ENCODE measurements at regions not wholly inside any gene's neighbourhood (a gene's known extent, or its start where the extent isn't known, plus 50 kb on each side); places are given as distances from the start of the nearest gene placed in this dataset.

DNA sequence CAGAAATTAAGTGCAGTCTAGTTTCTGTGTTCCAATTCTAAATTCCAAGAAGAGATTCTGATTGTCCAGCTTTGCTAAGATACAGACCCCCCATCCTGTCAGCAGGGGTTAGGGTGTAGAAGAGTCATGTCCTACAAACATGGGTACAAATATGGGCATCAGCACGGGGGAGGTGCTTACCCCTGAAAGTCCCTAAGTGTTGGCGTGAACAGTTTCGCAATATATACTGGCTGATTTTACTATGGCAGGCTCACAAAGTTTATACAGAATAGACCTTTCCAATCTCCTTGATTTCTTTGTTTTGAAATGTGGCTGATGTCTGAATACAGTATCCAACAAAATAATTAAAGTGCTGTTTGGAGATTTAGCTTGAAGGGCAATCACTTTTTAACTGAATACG lies 71.6 kb upstream of the PPM1H start (continued):
- TF ChIP-seq, protein P1, sequence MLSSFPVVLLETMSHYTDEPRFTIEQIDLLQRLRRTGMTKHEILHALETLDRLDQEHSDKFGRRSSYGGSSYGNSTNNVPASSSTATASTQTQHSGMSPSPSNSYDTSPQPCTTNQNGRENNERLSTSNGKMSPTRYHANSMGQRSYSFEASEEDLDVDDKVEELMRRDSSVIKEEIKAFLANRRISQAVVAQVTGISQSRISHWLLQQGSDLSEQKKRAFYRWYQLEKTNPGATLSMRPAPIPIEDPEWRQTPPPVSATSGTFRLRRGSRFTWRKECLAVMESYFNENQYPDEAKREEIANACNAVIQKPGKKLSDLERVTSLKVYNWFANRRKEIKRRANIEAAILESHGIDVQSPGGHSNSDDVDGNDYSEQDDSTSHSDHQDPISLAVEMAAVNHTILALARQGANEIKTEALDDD (IDR thresholded peaks at IDR 0.05): no peak
- no peak for TF ChIP-seq JUNB (CRISPR knock-in tag; conservative IDR thresholded peaks at IDR 0.05)
- TF ChIP-seq ZFPM2 (CRISPR knock-in tag; IDR thresholded peaks at IDR 0.05): no peak
- no peak for TF ChIP-seq GABPB2 (CRISPR knock-in tag; conservative IDR thresholded peaks at IDR 0.05)
- TF ChIP-seq ZNF274 (IDR thresholded peaks at IDR 0.05; ENCODE audit: borderline replicate concordance, low read depth, low read length): no peak

DNA sequence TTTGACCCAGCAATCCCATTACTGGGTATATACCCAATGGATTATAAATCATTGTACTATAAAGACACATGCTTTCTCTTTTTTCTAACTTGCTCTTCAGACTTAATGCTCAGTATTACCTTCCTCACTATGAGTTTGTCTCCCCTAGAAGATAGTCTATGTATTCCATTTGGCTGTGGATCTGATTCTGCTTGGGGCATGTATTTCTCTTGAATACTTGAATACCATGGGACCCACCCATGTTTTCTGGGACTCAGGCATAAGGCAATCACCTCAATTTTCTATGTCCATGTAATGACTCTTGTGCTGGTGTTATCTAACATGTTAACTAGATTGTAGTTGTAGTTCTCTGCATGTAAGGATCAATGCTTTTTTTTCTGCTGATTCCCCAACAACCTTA lies 70.4 kb upstream of the PPM1H start:
- Histone ChIP-seq H3K9me3 (replicated peaks; ENCODE audit: control insufficient read depth, insufficient read depth, low read depth, low read length) (no peaks in the 10 kb centered on the region), H3K4me3 (no peak overlapping the region), H3K4me1 (replicated peaks in 1 of 2; ENCODE audit: control insufficient read depth in 2 of 2, insufficient read depth in 2 of 2, low read length in 2 of 2) (no peaks in the 10 kb centered on the region), H3K79me2 (ENCODE audit: control insufficient read depth, insufficient read depth, low read length) (no peaks in the 10 kb centered on the region), H3K36me3 (ENCODE audit: control insufficient read depth, insufficient read depth, low read length) (no peaks in the 10 kb centered on the region), H3K4me2 (ENCODE audit: insufficient read depth, low read length) (no peak overlapping the region), H2AFZ (ENCODE audit: low read depth, low read length) (no peak overlapping the region), H4K20me1 (replicated peaks; ENCODE audit: control insufficient read depth, insufficient read depth, low read length) (no peaks in the 10 kb centered on the region), H3K9me1 (ENCODE audit: control insufficient read depth, insufficient read depth, low read length) (no peaks in the 10 kb centered on the region), H3K9ac (ENCODE audit: insufficient read depth in 1 of 2, low read depth in 2 of 2, low read length in 2 of 2) (no peak overlapping the region), H3K27me3 (ENCODE audit: control insufficient read depth in 2 of 2, insufficient read depth in 2 of 2, low read length in 2 of 2) (peaks cover 0 to 14% of the 10 kb centered on the region in 2 experiments; a peak in 3 of 5 replicates), H3K27ac (ENCODE audit: extremely low read depth, low read depth, low read length) (no peak overlapping the region)
- CTCF ChIA-PET (ENCODE audit: low intra/inter-chr PET ratio): no interaction called here
- TF ChIP-seq CREM (IDR thresholded peaks at IDR 0.05; ENCODE audit: low read depth) (no peak), MTA1 (IDR thresholded peaks at IDR 0.05; ENCODE audit: borderline replicate concordance) (no peak), HNRNPLL (IDR thresholded peaks at IDR 0.05; ENCODE audit: low read depth, low read length, poor library complexity, severe bottlenecking) (no peak), PURB (CRISPR knock-in tag; IDR thresholded peaks at IDR 0.05; ENCODE audit: low read depth) (no peak), RNF2 (IDR thresholded peaks at IDR 0.05) (no peak), ZNF146 (CRISPR knock-in tag; IDR thresholded peaks at IDR 0.05; ENCODE audit: unreplicated experiment) (no peak), PTBP1 (IDR thresholded peaks at IDR 0.05; ENCODE audit: low read depth, low read length) (no peak), RBBP5 (IDR thresholded peaks at IDR 0.05; ENCODE audit: borderline replicate concordance, insufficient read depth, low read length, poor library complexity, severe bottlenecking) (no peak), ZNF316 (IDR thresholded peaks at IDR 0.05) (no peak)
- ATAC-seq: no peak
- in situ Hi-C loops (cut with MboI): no loop called here
- no peak for FAIRE-seq
- no TSS peak for BruUV-seq (replicated peaks)
- POLR2A ChIA-PET: no interaction called here
- DNase-seq (ENCODE audit: extremely low read depth in 1 of 4, low spot score in 3 of 4): no peak
- intact Hi-C loops (cut with micrococcal nuclease): no loop called here

All from K562 (cell line).